ENCODE measurements at regions not wholly inside any gene's neighbourhood (a gene's known extent, or its start where the extent isn't known, plus 50 kb on each side); places are given as distances from the start of the nearest gene placed in this dataset.

DNA sequence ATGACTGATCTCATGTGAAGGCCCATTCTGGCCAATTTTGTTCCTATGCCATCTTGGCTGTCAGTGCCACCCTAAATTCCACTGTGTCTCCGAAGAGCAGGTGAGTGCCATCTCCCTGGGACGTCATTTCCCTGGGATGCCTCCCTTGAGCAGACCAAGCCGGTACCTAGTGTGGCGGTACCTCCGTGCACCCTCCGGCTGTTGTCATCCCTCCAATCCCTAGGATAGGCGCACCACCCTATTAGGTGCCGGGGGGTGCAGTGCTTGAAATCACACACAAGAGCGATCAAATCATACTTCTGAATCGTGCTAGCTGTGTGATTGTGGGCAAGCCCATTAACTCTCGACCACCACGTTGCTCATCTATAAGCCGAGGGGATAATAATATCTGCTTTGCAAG, 81.8 kb upstream of the GLI2 start:
- Mint-ChIP-seq H3K4me3 (no peak overlapping the region), H3K36me3 (ENCODE audit: insufficient read depth in 1 of 3, low read depth in 3 of 3) (peaks cover 8 to 21% (median 13%) of the 10 kb centered on the region in 3 experiments), H3K27ac (no peak overlapping the region), H3K4me1 (peaks cover 0 to 10% of the 10 kb centered on the region in 2 experiments; a peak in 2 of 4 replicates), H3K27me3 (ENCODE audit: low read depth) (peaks cover 84% of the 10 kb centered on the region), H3K9me3 (peaks cover 29% of the 10 kb centered on the region in 2 experiments)
- H3K79me1 ChIP-seq (ENCODE audit: insufficient read depth, low read depth, low read length, poor library complexity, severe bottlenecking): no peaks in the 10 kb centered on the region
- H3T11ph ChIP-seq (ENCODE audit: low read length): no peak overlapping the region
- no peak overlapping the region for H3K56ac ChIP-seq (ENCODE audit: insufficient read length, low read depth, low read length)
- H3K4ac ChIP-seq (ENCODE audit: low read depth, low read length): no peak overlapping the region
- no peak overlapping the region for H3K27ac ChIP-seq (ENCODE audit: insufficient read length, low read depth, low read length)
- no peak overlapping the region for H4K8ac ChIP-seq (replicated peaks; ENCODE audit: insufficient read length, low read depth, low read length)
- H2BK20ac ChIP-seq (ENCODE audit: low read depth, low read length, poor library complexity, severe bottlenecking): no peak overlapping the region
- H2AK5ac ChIP-seq (ENCODE audit: insufficient read length, low read length): no peak overlapping the region
- no peak overlapping the region for H2AFZ ChIP-seq (ENCODE audit: low read length)
- H3K18ac ChIP-seq (ENCODE audit: insufficient read length, low read depth, low read length): no peak overlapping the region
- H4K5ac ChIP-seq (ENCODE audit: insufficient read length, low read depth, low read length): no peak overlapping the region
- no peaks in the 10 kb centered on the region for H4K20me1 ChIP-seq (ENCODE audit: control insufficient read depth, insufficient read depth, insufficient read length)
- WGBS (ENCODE audit: extremely low coverage, insufficient read length, low lambda C conversion rate): no CpG with 5 or more reads among the region's 13 CpGs
- no peaks in the 10 kb centered on the region; the same call in 1 of the 2 replicates for H3K27me3 ChIP-seq (ENCODE audit: insufficient read depth, low read length)
- H3K9me3 ChIP-seq (ENCODE audit: control insufficient read depth, low read depth, low read length): peaks cover 14% of the 10 kb centered on the region
- DNase-seq: peak; percentile 18
- no peak overlapping the region for H2BK12ac ChIP-seq (ENCODE audit: insufficient read length, low read depth, low read length)
- H3K23ac ChIP-seq (ENCODE audit: insufficient read length, low read depth, low read length): no peak overlapping the region
- no peak overlapping the region for H3K14ac ChIP-seq (ENCODE audit: insufficient read depth, low read length)
- no peaks in the 10 kb centered on the region for H3K79me2 ChIP-seq (ENCODE audit: insufficient read depth, low read length)
- H3K9ac ChIP-seq (ENCODE audit: extremely low read depth, insufficient read length, low read length): no peak overlapping the region
- H3K4me2 ChIP-seq (ENCODE audit: insufficient read depth, insufficient read length, low read length): no peak overlapping the region
- H4K91ac ChIP-seq (ENCODE audit: insufficient read length, low read depth, low read length): no peak overlapping the region
- no peak overlapping the region for H2BK15ac ChIP-seq (ENCODE audit: low read depth, low read length)
- no peak overlapping the region for H2BK120ac ChIP-seq (ENCODE audit: low read depth, low read length, poor library complexity, severe bottlenecking)
- no peaks in the 10 kb centered on the region for H3K4me1 ChIP-seq (ENCODE audit: insufficient read depth, low read length)
- TF ChIP-seq, protein P1, sequence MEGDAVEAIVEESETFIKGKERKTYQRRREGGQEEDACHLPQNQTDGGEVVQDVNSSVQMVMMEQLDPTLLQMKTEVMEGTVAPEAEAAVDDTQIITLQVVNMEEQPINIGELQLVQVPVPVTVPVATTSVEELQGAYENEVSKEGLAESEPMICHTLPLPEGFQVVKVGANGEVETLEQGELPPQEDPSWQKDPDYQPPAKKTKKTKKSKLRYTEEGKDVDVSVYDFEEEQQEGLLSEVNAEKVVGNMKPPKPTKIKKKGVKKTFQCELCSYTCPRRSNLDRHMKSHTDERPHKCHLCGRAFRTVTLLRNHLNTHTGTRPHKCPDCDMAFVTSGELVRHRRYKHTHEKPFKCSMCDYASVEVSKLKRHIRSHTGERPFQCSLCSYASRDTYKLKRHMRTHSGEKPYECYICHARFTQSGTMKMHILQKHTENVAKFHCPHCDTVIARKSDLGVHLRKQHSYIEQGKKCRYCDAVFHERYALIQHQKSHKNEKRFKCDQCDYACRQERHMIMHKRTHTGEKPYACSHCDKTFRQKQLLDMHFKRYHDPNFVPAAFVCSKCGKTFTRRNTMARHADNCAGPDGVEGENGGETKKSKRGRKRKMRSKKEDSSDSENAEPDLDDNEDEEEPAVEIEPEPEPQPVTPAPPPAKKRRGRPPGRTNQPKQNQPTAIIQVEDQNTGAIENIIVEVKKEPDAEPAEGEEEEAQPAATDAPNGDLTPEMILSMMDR (conservative IDR thresholded peaks at IDR 0.05): no peak
- no peaks in the 10 kb centered on the region for H3K23me2 ChIP-seq (ENCODE audit: insufficient read length, low read depth, low read length, poor library complexity, severe bottlenecking)
- H2BK5ac ChIP-seq (ENCODE audit: insufficient read length, low read length): no peak overlapping the region

All from H9 (cell line).